ENCODE measurements at regions not wholly inside any gene's neighbourhood (a gene's known extent, or its start where the extent isn't known, plus 50 kb on each side); places are given as distances from the start of the nearest gene placed in this dataset.
A peak's percentile ranks its signal among the peaks of the same experiment; 100 is the strongest.

- DNase-seq = no peak
Measured at GRCh38 chr13:40197936-40198595, 468.4 kb downstream of the FOXO1 start.

GRCh38 chr13:40200273-40200978 lies 466.0 kb downstream of the FOXO1 start:
- DNase-seq = no peak

- no peak for DNase-seq
Measured at GRCh38 chr13:40204246-40204645, 462.2 kb downstream of the FOXO1 start.

DNA sequence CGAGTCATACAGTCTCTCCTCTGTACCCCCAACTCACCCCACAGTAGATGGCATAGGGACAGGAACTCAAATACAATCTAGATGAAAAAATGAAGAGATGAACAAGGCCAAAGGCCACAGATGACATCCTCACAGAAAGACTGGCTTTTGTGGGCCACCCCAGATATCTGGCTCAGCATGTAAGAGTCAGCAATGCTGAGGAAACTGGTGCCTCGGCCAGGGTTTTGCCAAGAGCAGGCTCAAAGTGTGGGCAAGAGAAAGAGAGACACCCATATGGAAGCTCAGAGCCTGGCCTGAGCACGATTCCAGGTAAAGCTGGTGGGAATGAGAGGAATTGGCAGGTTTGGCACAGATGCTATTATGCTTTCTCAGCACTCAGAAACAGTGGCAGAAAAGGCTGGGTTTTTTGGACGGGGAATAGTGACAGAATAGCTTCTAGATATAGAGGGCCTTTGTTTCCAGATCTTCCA lies 460.6 kb downstream of the FOXO1 start:
- peak in 1 of 2 donors; percentile 27 for DNase-seq

GRCh38 chr13:40206241-40207000 lies 460.0 kb downstream of the FOXO1 start:
- DNase-seq = no peak

- DNase-seq = no peak
Measured at GRCh38 chr13:40207001-40207478, 459.4 kb downstream of the FOXO1 start.

DNA sequence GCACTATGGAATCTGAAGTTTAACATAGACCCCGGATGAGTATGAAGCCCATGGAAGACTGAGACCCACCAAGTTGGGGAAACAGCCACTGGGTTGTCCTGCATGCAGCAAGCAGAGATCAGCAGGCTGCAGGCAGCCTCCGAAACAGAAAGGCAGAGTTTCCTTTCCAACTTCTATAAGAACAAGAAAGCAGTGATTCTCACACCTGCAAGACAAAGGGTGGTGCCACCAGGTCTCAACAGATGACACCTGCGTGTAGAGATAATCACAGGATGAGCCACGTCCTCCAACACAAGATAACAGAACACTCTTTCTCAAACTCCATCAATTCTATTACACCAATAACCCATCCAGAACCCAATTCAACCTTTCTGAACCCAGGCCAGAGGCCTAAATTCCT lies 457.9 kb downstream of the FOXO1 start:
- DNase-seq = no peak

DNA sequence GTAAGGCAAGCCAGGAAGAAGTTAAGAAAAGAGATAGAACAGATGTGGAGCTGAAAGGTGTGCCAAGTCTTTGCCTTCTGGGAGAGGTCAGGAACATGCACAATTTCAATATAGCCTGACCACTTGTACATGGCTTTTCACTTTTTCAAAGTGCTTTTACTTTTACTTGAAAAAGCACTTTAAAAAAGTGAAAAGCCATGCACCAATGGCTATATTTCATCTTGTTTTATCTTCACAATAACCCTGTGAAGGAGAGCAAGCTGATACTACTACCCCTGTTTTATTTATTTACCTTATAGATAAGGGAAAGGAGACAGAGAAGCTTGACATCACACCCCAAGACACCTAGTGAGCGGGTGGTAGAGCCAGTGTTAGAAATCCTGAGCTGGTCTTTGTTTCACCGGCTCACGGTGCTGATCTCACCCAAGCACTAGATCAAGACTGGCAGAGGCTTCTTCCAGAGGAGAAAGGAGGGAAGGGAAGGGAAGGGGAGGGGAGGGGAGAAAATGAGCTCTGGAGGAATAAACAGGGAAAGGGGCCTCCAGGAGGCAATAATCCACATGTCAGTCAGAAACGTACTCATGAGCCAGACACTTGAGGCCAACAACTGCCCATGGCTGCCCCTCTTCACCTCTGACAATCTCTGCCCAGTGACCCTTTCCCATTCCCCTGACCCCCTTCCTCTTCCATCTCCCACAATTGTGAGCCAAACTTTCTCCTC lies 455.4 kb downstream of the FOXO1 start:
- no peak for DNase-seq

DNA sequence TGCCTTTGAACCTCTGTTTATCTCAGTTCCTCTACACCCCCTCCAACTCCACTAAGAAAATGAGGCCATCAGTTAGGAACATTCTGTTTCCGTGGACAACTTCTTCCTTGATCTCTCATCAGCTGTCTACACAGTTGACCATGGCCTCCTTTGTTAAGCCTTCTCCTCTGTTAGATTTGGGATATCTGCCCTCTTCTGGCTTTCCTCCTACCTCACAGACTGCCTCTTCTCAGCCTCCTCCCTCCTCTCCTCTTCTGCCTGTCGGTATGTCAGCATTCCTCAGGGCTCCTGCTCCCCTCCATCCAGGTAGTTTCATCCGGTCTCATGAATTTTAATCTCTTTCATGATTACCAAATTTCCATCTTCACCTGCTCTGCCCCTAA lies 454.9 kb downstream of the FOXO1 start:
- DNase-seq = no peak

GRCh38 chr13:40213779-40214178 lies 452.7 kb downstream of the FOXO1 start:
- DNase-seq = no peak

- no peak for DNase-seq
Measured at GRCh38 chr13:40215311-40215710, 451.1 kb downstream of the FOXO1 start.

DNA sequence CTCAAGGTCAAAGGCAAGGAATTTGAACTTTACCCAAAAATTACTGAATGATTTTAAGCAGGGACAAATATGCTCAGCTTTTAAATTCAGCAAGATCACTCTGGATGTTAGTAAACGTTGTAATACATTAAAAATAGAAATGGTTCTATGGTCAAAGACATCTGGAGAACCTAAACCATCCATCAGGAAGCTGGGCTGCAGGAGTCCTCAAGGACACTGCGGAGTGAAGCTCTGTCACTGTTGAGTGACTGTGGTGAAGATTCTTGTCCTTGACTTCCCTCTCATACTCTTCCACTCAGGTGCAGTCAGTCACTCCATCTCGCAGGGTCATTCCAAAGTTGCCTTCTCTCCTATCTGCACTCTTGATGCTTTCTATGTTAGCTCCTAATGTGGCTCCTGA lies 450.7 kb downstream of the FOXO1 start:
- no peak for DNase-seq

DNA sequence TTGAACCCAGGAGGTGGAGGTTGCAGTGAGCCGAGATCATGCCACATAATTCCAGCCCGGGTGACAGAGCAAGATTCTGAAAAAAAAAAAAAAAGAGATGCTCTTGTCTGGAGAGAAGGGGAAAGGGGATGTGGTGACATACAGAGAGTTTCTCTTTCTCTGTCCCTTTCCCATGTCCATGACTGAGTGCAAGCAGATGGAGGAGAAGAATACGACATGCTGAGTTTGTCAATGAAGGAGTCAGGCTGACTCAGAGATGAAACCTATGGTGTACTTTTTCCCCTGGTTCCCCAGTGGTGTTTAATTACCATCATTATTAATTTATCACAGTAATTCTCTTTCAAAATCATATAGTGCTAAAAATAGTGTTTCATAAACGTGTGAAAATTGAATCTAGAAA lies 448.8 kb downstream of the FOXO1 start:
- no peak for DNase-seq

DNA sequence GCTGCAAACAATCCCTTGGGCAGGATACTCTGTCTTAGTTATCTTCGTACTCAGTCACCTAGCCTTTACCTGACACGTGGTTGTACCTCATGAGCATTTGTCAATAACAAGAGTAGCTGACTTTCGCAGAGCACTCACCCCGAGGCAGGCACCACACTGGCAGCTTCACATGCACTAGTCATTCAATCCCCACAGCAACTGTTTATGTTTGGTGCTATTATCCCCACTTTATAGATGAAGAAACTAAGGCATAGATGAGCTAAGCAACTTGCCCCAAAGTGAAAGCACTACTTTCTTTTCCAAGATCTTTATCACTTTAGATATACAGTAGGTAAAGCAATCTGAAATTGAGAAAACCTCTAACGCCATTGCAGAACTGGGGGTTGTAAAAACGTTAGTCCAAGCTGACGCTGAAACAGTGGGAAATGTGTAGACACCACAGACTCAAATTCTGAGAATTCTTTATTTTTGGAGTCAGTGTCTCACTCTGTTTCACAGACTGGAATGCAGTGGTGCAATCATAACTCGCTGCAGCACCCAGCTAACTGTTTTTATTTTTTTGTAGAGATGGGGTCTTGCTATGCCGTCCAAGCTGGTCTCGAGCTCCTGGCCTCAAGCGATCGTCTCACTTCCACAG lies 446.0 kb downstream of the FOXO1 start:
- DNase-seq = no peak

DNA sequence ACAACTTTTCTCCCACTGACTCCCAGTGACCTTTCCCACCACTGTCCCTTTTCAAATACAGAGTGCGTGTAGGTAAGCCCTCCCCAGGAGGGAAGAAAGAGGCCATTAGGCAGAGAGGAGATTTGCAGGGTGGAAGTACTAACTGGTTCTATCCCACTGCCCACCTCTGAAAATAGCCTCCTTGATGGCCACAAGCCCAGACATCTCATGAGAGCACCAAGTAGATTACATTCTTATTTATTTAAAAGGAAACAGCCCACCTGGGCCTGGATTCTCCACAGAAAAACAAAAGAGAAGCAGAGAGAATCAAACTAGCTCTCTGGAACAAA lies 445.3 kb downstream of the FOXO1 start:
- DNase-seq = no peak

DNA sequence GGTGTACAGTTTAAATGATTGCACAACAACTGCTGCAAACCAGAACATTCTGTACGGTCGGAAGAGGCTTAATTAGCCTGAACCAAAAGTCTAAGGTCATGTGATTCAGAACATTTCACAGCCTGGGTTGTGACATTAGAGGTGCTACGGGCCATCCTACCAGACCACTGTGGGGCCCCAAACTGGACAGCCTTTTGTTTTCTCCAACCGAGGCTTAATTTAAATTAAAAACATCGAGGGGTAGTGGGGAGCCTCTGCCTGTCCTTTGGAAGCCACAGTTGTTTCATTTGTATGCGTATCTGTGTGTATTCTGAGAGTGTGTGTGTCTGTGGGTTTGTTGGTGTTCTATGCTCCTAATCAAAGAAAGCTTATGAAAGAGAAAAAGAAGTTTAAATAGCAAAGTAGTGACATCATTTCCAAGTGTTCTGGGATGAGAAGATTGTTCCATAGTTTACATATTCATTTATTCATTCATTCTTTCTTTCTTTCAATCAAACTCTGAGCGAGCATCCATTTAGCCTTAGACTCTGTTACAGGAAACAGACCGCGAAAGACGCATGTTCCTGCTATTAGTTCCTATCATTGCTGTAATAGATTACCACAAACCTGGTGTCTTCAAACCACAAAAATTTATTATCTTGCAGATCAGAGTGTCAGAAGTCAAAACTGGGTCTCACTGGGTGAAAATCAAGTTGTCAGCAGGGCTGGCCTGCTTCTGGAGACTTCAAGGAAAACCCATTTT lies 444.8 kb downstream of the FOXO1 start:
- DNase-seq = no peak

GRCh38 chr13:40223585-40223984 lies 442.9 kb downstream of the FOXO1 start:
- no peak for DNase-seq

DNA sequence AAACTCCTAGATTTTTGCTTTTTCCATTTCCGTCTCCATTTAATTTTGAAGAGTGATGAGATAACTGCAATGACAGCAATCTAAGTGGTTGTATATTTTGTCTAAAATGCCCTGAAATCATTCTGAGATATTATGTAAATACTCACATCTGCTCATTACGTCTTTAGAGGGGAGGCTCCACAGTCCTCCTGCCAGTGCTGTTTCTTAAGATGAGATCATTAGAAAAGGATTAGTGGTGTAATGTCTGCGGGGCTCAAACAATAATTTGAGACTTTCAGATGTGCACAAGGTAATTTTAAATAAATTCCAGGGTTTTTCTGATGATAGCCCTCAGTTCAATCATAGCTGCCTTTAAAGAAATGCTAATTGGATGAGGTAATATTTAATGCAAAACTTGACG lies 437.9 kb downstream of the FOXO1 start:
- no peak for DNase-seq

DNA sequence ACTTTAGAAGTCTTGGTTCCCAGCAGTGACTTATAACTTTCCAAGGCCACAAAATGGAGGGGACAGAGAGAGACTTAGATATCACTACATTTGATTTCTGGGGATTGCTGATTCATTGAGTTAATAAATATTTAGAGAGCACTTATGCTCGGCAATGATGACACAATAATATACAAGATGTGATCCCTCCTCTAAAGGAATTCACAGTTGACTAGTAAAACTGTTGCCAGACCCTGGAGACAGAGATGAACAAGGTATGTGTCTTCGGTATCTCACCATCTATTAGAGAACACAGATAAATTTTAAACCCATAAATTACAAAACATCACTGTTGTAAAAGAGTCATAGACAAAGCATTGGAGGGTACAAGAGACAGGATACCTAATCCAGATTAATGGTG lies 437.5 kb downstream of the FOXO1 start:
- no peak for DNase-seq

GRCh38 chr13:40230833-40231266 lies 435.6 kb downstream of the FOXO1 start:
- DNase-seq = no peak

DNA sequence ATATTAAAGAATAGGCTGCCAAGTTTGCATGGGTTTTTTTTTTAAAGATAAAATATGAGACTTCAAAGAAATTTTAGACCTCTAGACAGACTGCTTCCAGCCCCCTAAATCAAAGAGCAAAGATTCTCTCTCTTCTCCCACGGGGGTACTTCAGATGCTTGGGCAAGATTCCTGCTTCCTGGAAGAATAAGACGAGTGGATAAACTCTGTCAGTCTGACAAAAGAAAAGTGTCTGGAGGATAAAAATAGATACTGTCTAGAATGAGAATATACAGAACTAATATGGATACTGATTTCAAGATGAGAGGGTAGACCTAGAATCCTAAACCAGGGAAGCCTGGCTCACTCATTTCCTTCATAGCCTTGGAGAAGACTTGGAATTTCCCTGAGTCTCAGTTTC lies 435.1 kb downstream of the FOXO1 start:
- no peak for DNase-seq

DNA sequence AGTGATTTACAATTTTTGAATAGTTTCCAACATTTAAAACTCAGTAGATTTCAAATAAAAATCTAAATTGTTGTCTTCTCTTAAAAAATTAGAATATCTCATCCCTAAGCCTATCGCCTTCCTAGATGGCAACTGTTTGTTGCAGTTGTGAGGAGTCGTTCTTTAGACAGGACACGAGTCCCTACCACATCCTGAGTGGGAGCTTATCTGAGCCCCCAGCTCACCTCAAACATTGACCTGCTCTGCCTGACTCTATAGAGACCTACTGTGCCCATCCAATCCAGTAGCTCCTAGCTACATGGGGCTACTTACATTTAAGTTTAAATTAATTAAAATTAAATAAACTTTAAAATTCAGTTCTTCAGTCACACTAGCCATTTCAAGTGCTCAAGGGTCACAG lies 434.7 kb downstream of the FOXO1 start:
- no peak for DNase-seq
